Epithelial cell of esophagus (primary cell): ENCODE measurements at regions not wholly inside any gene's neighbourhood (a gene's known extent, or its start where the extent isn't known, plus 50 kb on each side); places are given as distances from the start of the nearest gene placed in this dataset.

Experiments used
- DNase-seq: peaks from one replicate; pipeline ENCODE4 v3.0.0; 2010; ENCODE audit warnings: low read depth
- H3K4me3 ChIP-seq: 2 replicates; pipeline ENCODE4 v1.5.1; 2011; ENCODE audit warnings: mild to moderate bottlenecking, low read length, control low read depth
- CTCF ChIP-seq: IDR thresholded peaks from 2 replicates; pipeline ENCODE4 v1.5.1; 2011; ENCODE audit warnings: low read depth, mild to moderate bottlenecking, low read length, control low read depth, inconsistent platforms; ENCODE audit not compliant: insufficient read depth; ENCODE audit errors: missing control alignments

- DNase-seq, result no peak
- no peak overlapping the region for H3K4me3 ChIP-seq
- no peak for TF ChIP-seq CTCF
These were observed 447.2 kb upstream of the CCDC54 start for GRCh38 chr3:106930086-106930485.

- H3K4me3 ChIP-seq, result no peak overlapping the region
- no peak for TF ChIP-seq CTCF
- no peak for DNase-seq
These were observed 445.3 kb upstream of the CCDC54 start for GRCh38 chr3:106931904-106932303.

GRCh38 chr3:106936337-106936736 is 440.9 kb upstream of the CCDC54 start:
- DNase-seq, result no peak
- no peak overlapping the region for H3K4me3 ChIP-seq
- TF ChIP-seq CTCF, result no peak

GRCh38 chr3:106942051-106942450 is 435.2 kb upstream of the CCDC54 start:
- no peak for DNase-seq
- no peak overlapping the region for H3K4me3 ChIP-seq
- TF ChIP-seq CTCF, result no peak

- no peak for DNase-seq
- no peak for TF ChIP-seq CTCF
- H3K4me3 ChIP-seq, result no peak overlapping the region
These were observed 434.2 kb upstream of the CCDC54 start for GRCh38 chr3:106943071-106943470.

GRCh38 chr3:106945435-106945834 is 431.8 kb upstream of the CCDC54 start:
- TF ChIP-seq CTCF, result no peak
- DNase-seq, result no peak
- no peak overlapping the region for H3K4me3 ChIP-seq

GRCh38 chr3:106946866-106947265 is 430.4 kb upstream of the CCDC54 start:
- no peak for DNase-seq
- no peak for TF ChIP-seq CTCF
- no peak overlapping the region for H3K4me3 ChIP-seq
